ENCODE measurements at regions not wholly inside any gene's neighbourhood (a gene's known extent, or its start where the extent isn't known, plus 50 kb on each side); places are given as distances from the start of the nearest gene placed in this dataset.

DNA sequence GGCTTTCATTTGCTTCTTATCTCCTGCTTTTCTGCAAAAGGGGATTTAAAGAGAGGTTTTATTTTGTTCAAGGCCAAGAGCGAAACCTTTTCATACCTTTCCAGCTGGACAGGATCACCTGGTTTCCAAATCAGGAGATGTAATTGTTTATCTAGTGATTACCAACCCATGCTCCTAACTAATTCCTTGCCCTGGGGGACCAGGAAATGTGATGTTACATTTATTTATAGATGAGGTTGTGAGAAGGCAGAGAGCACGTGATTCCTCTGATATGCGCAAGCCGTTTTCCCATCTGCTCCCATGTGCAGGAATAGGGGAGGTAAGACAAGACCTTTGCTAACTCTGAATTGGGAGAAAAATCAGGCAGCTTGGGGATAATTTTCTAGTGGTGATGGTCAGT, 507.2 kb upstream of the LARGE1 start:
- H3K9ac ChIP-seq (ENCODE audit: insufficient read depth, low read length): no peak overlapping the region
- DNase-seq (ENCODE audit: low read depth in 2 of 2): no peak

DNA sequence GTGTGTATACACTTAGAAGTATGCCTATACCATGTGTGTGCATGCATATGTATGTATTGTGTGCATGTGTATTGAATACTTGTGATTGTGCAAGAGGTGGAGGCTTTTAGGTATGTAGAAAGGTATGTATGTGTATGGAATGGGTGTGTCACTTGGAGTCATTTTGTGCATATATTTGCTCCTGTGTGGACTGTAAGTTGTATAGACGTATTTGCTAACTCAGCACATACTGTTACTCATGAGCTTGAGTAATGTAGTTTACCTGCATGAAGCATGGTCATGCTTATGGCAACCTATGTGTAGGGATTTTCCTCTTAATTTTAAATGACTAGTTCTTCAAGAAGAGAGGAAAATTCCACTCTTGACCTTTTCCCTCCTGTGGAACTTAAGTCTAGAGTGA, 507.6 kb upstream of the LARGE1 start:
- Histone ChIP-seq H3K27ac (ENCODE audit: insufficient read depth, low read length) (no peak overlapping the region), H3K36me3 (ENCODE audit: control insufficient read depth, insufficient read depth, low read length) (no peaks in the 10 kb centered on the region), H3K27me3 (ENCODE audit: control insufficient read depth, insufficient read depth, low read length) (no peaks in the 10 kb centered on the region), H3K4me1 (ENCODE audit: control insufficient read depth, extremely low read depth, insufficient read depth, low read length) (no peaks in the 10 kb centered on the region), H2AFZ (ENCODE audit: low read length) (no peak overlapping the region), H3K9ac (ENCODE audit: insufficient read depth, low read length) (no peak overlapping the region), H3K79me2 (ENCODE audit: control insufficient read depth, insufficient read depth, low read length) (no peaks in the 10 kb centered on the region), H3K9me3 (ENCODE audit: control insufficient read depth, insufficient read depth, low read depth, low read length) (no peaks in the 10 kb centered on the region), H4K20me1 (ENCODE audit: control insufficient read depth, extremely low read depth, insufficient read depth, low read length) (no peaks in the 10 kb centered on the region), H3K4me2 (ENCODE audit: extremely low read depth, insufficient read depth, low read length) (no peak overlapping the region), H3K4me3 (replicated peaks in 1 of 4; ENCODE audit: control extremely low read depth in 1 of 4, insufficient read depth in 1 of 4, low read depth in 3 of 4, low read length in 4 of 4) (no peak overlapping the region)
- no peak for DNase-seq (ENCODE audit: low read depth in 2 of 2)
- TF ChIP-seq, protein P1, sequence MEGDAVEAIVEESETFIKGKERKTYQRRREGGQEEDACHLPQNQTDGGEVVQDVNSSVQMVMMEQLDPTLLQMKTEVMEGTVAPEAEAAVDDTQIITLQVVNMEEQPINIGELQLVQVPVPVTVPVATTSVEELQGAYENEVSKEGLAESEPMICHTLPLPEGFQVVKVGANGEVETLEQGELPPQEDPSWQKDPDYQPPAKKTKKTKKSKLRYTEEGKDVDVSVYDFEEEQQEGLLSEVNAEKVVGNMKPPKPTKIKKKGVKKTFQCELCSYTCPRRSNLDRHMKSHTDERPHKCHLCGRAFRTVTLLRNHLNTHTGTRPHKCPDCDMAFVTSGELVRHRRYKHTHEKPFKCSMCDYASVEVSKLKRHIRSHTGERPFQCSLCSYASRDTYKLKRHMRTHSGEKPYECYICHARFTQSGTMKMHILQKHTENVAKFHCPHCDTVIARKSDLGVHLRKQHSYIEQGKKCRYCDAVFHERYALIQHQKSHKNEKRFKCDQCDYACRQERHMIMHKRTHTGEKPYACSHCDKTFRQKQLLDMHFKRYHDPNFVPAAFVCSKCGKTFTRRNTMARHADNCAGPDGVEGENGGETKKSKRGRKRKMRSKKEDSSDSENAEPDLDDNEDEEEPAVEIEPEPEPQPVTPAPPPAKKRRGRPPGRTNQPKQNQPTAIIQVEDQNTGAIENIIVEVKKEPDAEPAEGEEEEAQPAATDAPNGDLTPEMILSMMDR (conservative IDR thresholded peaks at IDR 0.05 in 1 of 2, IDR thresholded peaks at IDR 0.05 in 1 of 2; ENCODE audit: low read depth in 1 of 2, low read length in 2 of 2): no peak
- no peak for TF ChIP-seq EZH2 (IDR thresholded peaks at IDR 0.05; ENCODE audit: low read length, missing control alignments)

More for the DNA sequence above, 507.2 kb upstream of the LARGE1 start:
- Histone ChIP-seq H3K4me3 (replicated peaks in 1 of 4; ENCODE audit: control extremely low read depth in 1 of 4, insufficient read depth in 1 of 4, low read depth in 3 of 4, low read length in 4 of 4) (no peak overlapping the region), H3K27ac (ENCODE audit: insufficient read depth, low read length) (no peak overlapping the region), H3K27me3 (ENCODE audit: control insufficient read depth, insufficient read depth, low read length) (no peaks in the 10 kb centered on the region), H3K79me2 (ENCODE audit: control insufficient read depth, insufficient read depth, low read length) (no peaks in the 10 kb centered on the region), H3K4me1 (ENCODE audit: control insufficient read depth, extremely low read depth, insufficient read depth, low read length) (no peaks in the 10 kb centered on the region), H4K20me1 (ENCODE audit: control insufficient read depth, extremely low read depth, insufficient read depth, low read length) (no peaks in the 10 kb centered on the region), H2AFZ (ENCODE audit: low read length) (no peak overlapping the region), H3K36me3 (ENCODE audit: control insufficient read depth, insufficient read depth, low read length) (no peaks in the 10 kb centered on the region), H3K4me2 (ENCODE audit: extremely low read depth, insufficient read depth, low read length) (no peak overlapping the region), H3K9me3 (ENCODE audit: control insufficient read depth, insufficient read depth, low read depth, low read length) (no peaks in the 10 kb centered on the region)
- no peak for TF ChIP-seq EZH2 (IDR thresholded peaks at IDR 0.05; ENCODE audit: low read length, missing control alignments)
- TF ChIP-seq, protein P1 (conservative IDR thresholded peaks at IDR 0.05 in 1 of 2, IDR thresholded peaks at IDR 0.05 in 1 of 2; ENCODE audit: low read depth in 1 of 2, low read length in 2 of 2): no peak

DNA sequence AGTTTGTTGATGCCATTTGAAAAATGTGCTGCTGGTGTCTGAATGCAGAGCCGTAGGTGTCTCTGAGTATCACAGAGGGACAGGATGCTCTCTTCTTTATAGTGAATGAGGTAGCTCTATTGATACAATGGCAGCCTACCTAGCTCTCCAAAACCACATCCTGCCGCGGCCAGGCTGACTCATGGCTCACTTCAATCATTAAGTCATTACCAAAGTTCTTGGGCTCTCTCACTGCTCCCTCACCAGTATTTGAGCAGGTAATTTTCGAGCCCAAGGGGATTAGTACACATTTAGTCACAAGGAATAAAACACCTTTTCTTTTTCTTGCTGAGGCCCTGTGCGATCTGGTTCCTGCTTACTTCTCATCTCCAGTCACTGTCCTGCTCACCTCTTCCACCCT, 509.0 kb upstream of the LARGE1 start:
- Histone ChIP-seq H3K9me3 (ENCODE audit: control insufficient read depth, insufficient read depth, low read depth, low read length) (no peaks in the 10 kb centered on the region), H2AFZ (ENCODE audit: low read length) (no peak overlapping the region), H3K36me3 (ENCODE audit: control insufficient read depth, insufficient read depth, low read length) (no peaks in the 10 kb centered on the region), H3K4me3 (replicated peaks in 1 of 4; ENCODE audit: control extremely low read depth in 1 of 4, insufficient read depth in 1 of 4, low read depth in 3 of 4, low read length in 4 of 4) (no peak overlapping the region), H3K27me3 (ENCODE audit: control insufficient read depth, insufficient read depth, low read length) (no peaks in the 10 kb centered on the region), H4K20me1 (ENCODE audit: control insufficient read depth, extremely low read depth, insufficient read depth, low read length) (no peaks in the 10 kb centered on the region), H3K27ac (ENCODE audit: insufficient read depth, low read length) (no peak overlapping the region), H3K4me1 (ENCODE audit: control insufficient read depth, extremely low read depth, insufficient read depth, low read length) (no peaks in the 10 kb centered on the region), H3K4me2 (ENCODE audit: extremely low read depth, insufficient read depth, low read length) (no peak overlapping the region), H3K79me2 (ENCODE audit: control insufficient read depth, insufficient read depth, low read length) (no peaks in the 10 kb centered on the region), H3K9ac (ENCODE audit: insufficient read depth, low read length) (no peak overlapping the region)
- no peak for TF ChIP-seq EZH2 (IDR thresholded peaks at IDR 0.05; ENCODE audit: low read length, missing control alignments)
- TF ChIP-seq, protein P1 (conservative IDR thresholded peaks at IDR 0.05 in 1 of 2, IDR thresholded peaks at IDR 0.05 in 1 of 2; ENCODE audit: low read depth in 1 of 2, low read length in 2 of 2): no peak
- no peak for DNase-seq (ENCODE audit: low read depth in 2 of 2)
